Osteoblast (primary cell): ENCODE measurements at regions not wholly inside any gene's neighbourhood (a gene's known extent, or its start where the extent isn't known, plus 50 kb on each side); places are given as distances from the start of the nearest gene placed in this dataset.

Experiments
- DNase-seq: peaks from one replicate; pipeline ENCODE4 v3.0.0; 2011; ENCODE audit warnings: low spot score, mixed read lengths; ENCODE audit not compliant: insufficient read length; ENCODE audit errors: missing footprints
- H2AFZ ChIP-seq: 2 replicates; pipeline ENCODE4 v1.6.0; 2011; ENCODE audit warnings: mild to moderate bottlenecking, low read length
- H3K27ac ChIP-seq: 2 replicates; pipeline ENCODE4 v1.5.1; 2011; ENCODE audit warnings: mild to moderate bottlenecking, low read depth, low read length, moderate library complexity
- H3K27me3 ChIP-seq: 2 replicates; pipeline ENCODE4 v1.6.0; 2012; ENCODE audit warnings: mild to moderate bottlenecking, control low read depth, inconsistent platforms, low read length, moderate library complexity; ENCODE audit not compliant: insufficient read depth
- H3K36me3 ChIP-seq: 2 replicates; pipeline ENCODE4 v1.5.1; 2011; ENCODE audit warnings: mild to moderate bottlenecking, low read length, control low read depth, moderate library complexity; ENCODE audit not compliant: insufficient read depth
- H3K4me1 ChIP-seq: 2 replicates; pipeline ENCODE4 v1.5.1; 2011; ENCODE audit warnings: mild to moderate bottlenecking, low read length, control low read depth, moderate library complexity; ENCODE audit not compliant: insufficient read depth
- H3K4me2 ChIP-seq: 2 replicates; pipeline ENCODE4 v1.6.0; 2011; ENCODE audit warnings: mild to moderate bottlenecking, low read length; ENCODE audit not compliant: insufficient read depth
- H3K4me3 ChIP-seq: fragments of 200-600 bp; sonication (generic); 3 replicates; pipeline ENCODE4 v1.5.1; 2012; ENCODE audit warnings: mild to moderate bottlenecking, low read length, inconsistent platforms; ENCODE audit not compliant: insufficient read depth
- H3K79me2 ChIP-seq: 2 replicates; pipeline ENCODE4 v1.6.0; 2012; ENCODE audit warnings: mild to moderate bottlenecking, low read length, control low read depth, inconsistent platforms; ENCODE audit not compliant: insufficient read depth
- H3K9me3 ChIP-seq: 2 replicates; pipeline ENCODE4 v1.5.1; 2011; ENCODE audit warnings: low read depth, low read length, control low read depth
- H4K20me1 ChIP-seq: 2 replicates; pipeline ENCODE4 v1.6.0; 2012; ENCODE audit warnings: mild to moderate bottlenecking, low read length, control low read depth; ENCODE audit not compliant: insufficient read depth
- TF ChIP-seq, protein P1 (sequence below): IDR thresholded peaks from 2 replicates; pipeline ENCODE4 v1.5.1; 2011; ENCODE audit warnings: mild to moderate bottlenecking, low read depth, low read length, moderate library complexity; ENCODE audit errors: extremely low read depth

DNA sequence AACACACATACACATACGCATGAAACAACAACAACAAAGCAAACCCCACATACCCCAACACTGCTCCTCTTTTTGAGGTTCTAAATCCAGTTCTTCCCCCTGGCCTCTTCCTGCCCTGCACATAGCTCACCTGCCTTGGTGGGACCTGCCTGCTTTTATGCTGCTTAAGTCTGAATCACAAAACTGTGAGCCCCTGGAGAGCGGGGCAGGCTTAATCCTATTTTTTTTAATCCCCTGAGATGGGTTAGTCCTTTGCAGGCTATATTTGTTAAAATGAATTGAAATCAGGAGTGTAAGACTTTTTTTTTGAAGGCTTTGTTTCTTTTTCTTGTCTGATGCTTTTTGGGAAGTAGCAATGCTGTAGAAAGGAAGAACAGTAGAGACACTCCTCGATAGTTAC lies 84.6 kb upstream of the MAX start:
- H3K27me3 ChIP-seq: no peaks in the 10 kb centered on the region
- no peak overlapping the region for H3K4me3 ChIP-seq
- H3K9me3 ChIP-seq: no peaks in the 10 kb centered on the region
- peaks cover 4% of the 10 kb centered on the region for H3K4me1 ChIP-seq
- TF ChIP-seq, protein P1, sequence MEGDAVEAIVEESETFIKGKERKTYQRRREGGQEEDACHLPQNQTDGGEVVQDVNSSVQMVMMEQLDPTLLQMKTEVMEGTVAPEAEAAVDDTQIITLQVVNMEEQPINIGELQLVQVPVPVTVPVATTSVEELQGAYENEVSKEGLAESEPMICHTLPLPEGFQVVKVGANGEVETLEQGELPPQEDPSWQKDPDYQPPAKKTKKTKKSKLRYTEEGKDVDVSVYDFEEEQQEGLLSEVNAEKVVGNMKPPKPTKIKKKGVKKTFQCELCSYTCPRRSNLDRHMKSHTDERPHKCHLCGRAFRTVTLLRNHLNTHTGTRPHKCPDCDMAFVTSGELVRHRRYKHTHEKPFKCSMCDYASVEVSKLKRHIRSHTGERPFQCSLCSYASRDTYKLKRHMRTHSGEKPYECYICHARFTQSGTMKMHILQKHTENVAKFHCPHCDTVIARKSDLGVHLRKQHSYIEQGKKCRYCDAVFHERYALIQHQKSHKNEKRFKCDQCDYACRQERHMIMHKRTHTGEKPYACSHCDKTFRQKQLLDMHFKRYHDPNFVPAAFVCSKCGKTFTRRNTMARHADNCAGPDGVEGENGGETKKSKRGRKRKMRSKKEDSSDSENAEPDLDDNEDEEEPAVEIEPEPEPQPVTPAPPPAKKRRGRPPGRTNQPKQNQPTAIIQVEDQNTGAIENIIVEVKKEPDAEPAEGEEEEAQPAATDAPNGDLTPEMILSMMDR: no peak
- H3K36me3 ChIP-seq: no peaks in the 10 kb centered on the region
- no peak for DNase-seq
- no peaks in the 10 kb centered on the region for H3K79me2 ChIP-seq
- H3K4me2 ChIP-seq: no peak overlapping the region
- H4K20me1 ChIP-seq: no peaks in the 10 kb centered on the region
- no peak overlapping the region for H3K27ac ChIP-seq
- H2AFZ ChIP-seq: no peak overlapping the region

DNA sequence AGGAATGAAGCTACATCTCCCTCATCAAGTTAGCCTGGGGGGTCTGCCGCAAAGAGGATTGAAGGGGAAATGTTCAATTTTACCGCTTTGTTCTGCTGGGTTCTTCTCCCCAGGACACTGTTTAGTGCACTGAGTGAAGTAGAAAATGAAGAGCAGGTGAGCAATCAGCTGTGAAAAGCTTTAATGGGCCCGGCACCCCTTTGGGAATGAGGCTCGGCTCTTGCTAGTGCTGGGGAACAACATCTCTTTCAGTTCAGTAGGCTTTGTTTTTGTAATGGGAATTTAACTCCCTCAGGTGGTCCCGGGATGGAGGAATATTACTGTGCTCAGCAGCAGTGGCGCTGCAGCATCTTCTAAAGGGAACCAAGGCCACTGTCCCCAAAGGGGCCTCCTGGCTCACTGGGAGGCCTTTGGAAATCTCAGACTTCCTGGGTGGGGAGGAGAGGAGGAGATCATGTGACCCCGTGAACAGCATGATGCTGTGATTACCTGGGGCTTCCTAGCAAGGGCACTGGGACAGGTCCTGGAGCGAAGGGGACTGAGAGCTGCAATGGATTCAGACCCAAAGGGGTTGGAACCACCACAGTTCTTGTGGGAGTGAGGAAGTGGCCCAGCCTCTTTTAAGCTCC lies 85.2 kb upstream of the MAX start:
- H3K36me3 ChIP-seq: no peaks in the 10 kb centered on the region
- no peaks in the 10 kb centered on the region for H3K79me2 ChIP-seq
- no peak overlapping the region for H3K27ac ChIP-seq
- H3K4me2 ChIP-seq: no peak overlapping the region
- H4K20me1 ChIP-seq: no peaks in the 10 kb centered on the region
- no peaks in the 10 kb centered on the region for H3K27me3 ChIP-seq
- TF ChIP-seq, protein P1: no peak
- no peak for DNase-seq
- H3K9me3 ChIP-seq: no peaks in the 10 kb centered on the region
- H3K4me1 ChIP-seq: peaks cover 4% of the 10 kb centered on the region
- no peak overlapping the region for H2AFZ ChIP-seq
- H3K4me3 ChIP-seq: no peak overlapping the region

DNA sequence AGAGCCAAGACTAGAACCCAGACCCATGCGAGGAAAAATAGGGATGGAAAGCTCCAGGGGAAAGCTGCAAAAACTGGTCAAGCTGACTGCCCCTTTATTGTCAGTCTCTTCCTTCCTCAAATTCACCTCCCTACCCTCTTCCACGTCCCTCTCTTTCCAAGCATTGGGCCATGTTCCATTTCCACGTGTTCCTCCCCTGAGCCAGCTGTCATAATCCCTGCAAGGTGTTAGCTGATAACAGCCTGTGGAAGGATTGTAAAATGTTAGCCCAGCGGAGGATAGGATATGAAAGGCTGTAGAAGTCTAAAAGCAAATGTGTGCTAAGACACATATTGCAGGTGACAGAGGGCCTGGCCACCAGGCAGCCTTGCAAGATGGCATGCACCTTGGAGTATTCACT lies 88.0 kb upstream of the MAX start:
- H3K4me2 ChIP-seq: no peak overlapping the region
- H3K36me3 ChIP-seq: no peaks in the 10 kb centered on the region
- no peak overlapping the region for H2AFZ ChIP-seq
- TF ChIP-seq, protein P1: no peak
- H4K20me1 ChIP-seq: no peaks in the 10 kb centered on the region
- DNase-seq: no peak
- no peak overlapping the region for H3K4me3 ChIP-seq
- no peak overlapping the region for H3K27ac ChIP-seq
- no peaks in the 10 kb centered on the region for H3K4me1 ChIP-seq
- no peaks in the 10 kb centered on the region for H3K79me2 ChIP-seq
- no peaks in the 10 kb centered on the region for H3K27me3 ChIP-seq
- H3K9me3 ChIP-seq: no peaks in the 10 kb centered on the region

DNA sequence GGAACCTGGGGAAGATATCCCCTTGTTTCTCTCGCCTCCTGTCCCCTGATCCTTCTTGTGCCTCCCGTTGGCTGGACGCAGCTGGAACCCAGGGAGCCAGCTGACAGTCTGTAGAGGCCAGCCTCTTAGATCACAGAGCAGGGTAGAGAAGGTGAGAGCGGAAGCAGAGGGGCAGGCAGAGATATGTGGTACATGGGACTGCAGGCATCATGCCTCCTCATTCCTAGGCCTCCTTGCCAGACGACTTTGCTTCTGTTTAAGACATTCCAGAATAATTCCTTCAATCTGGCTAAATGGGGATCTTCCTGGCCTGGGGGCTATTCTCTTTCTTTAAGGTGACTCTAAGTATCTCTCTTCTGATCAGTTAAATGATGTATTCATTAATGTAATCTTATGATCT lies 89.4 kb upstream of the MAX start:
- no peak overlapping the region for H3K4me2 ChIP-seq
- no peaks in the 10 kb centered on the region for H3K4me1 ChIP-seq
- no peaks in the 10 kb centered on the region for H3K27me3 ChIP-seq
- TF ChIP-seq, protein P1: no peak
- no peaks in the 10 kb centered on the region for H4K20me1 ChIP-seq
- DNase-seq: no peak
- H3K4me3 ChIP-seq: no peak overlapping the region
- no peaks in the 10 kb centered on the region for H3K9me3 ChIP-seq
- no peak overlapping the region for H2AFZ ChIP-seq
- no peaks in the 10 kb centered on the region for H3K79me2 ChIP-seq
- H3K36me3 ChIP-seq: no peaks in the 10 kb centered on the region
- H3K27ac ChIP-seq: no peak overlapping the region
